GM12872 (cell line): ENCODE measurements at regions not wholly inside any gene's neighbourhood (a gene's known extent, or its start where the extent isn't known, plus 50 kb on each side); places are given as distances from the start of the nearest gene placed in this dataset.

Source experiments
- CTCF ChIP-seq: IDR thresholded peaks from 3 replicates; pipeline ENCODE4 v1.5.1; 2011; ENCODE audit warnings: low read depth, mild to moderate bottlenecking, low read length, moderate library complexity; ENCODE audit not compliant: insufficient read depth

GRCh38 chr15:75140080-75140879 is 61.4 kb upstream of the C15orf39 start:
- TF ChIP-seq CTCF, result no peak

- no peak for TF ChIP-seq CTCF
Observed at GRCh38 chr15:75142499-75142898, 59.2 kb upstream of the C15orf39 start.

GRCh38 chr15:75143738-75144334 is 57.8 kb upstream of the C15orf39 start:
- TF ChIP-seq CTCF, result no peak

- TF ChIP-seq CTCF, result no peak
Observed at GRCh38 chr15:75145027-75145841, 56.4 kb upstream of the C15orf39 start.

- TF ChIP-seq CTCF, result no peak
Observed at GRCh38 chr15:75148280-75148679, 53.4 kb upstream of the C15orf39 start.

GRCh38 chr15:75149867-75150709 is 51.6 kb upstream of the C15orf39 start:
- TF ChIP-seq CTCF, result no peak
